Right cardiac atrium (tissue), 5 donors: ENCODE measurements at regions not wholly inside any gene's neighbourhood (a gene's known extent, or its start where the extent isn't known, plus 50 kb on each side); places are given as distances from the start of the nearest gene placed in this dataset.

Experiments used
- ATAC-seq, 2 donors: fragments of 200-7000 bp; cut with Tn5 transposase; one replicate each; pipeline versions ENCODE4 v1.8.0 to v1.9.1; 2020; ENCODE audit warnings: moderate library complexity in 2 of 2, mild to moderate bottlenecking in 1 of 2
- DNase-seq, 3 donors: peaks; one replicate each; pipeline ENCODE4 v3.0.0-alpha.2; 2020
- H3K27ac ChIP-seq: one replicate; pipeline ENCODE4 v1.5.1; 2013; ENCODE audit warnings: mild to moderate bottlenecking, low read length, control low read depth, moderate library complexity
- H3K27me3 ChIP-seq: one replicate; pipeline ENCODE4 v1.6.1; 2013; ENCODE audit not compliant: control insufficient read depth, insufficient read depth
- H3K4me1 ChIP-seq: one replicate; pipeline ENCODE4 v1.6.1; 2013; ENCODE audit warnings: low read length; ENCODE audit not compliant: control insufficient read depth, insufficient read depth
- H3K4me3 ChIP-seq: one replicate; pipeline ENCODE4 v1.5.1; 2013; ENCODE audit warnings: low read length, control low read depth
- H3K9me3 ChIP-seq: one replicate; pipeline ENCODE4 v1.6.1; 2013; ENCODE audit warnings: low read length; ENCODE audit not compliant: control insufficient read depth
- WGBS: extraction: QIAGEN DNeasy Blood & Tissue Kit; methylation state at CpG from one replicate; pipeline ENCODE4 v1.1.7; 2013; 5-methylcytosine and 5-hydroxymethylcytosine counted together
- intact Hi-C, 4 donors: fragments of 100-400 bp; cut with DNase I; formaldehyde crosslinking; loops; one replicate each; pipeline versions ENCODE4 v1.11.0 to v1.14.0; 2022 to 2023
- donor health status: healthy with polysubstance abuse.
- donor health status: DM: no; HTN: yes; CAD: no.
- donor health status: DM: no; HTN: no; CAD: no.
- donor health status: DM: no; HTN: yes; CAD: no; lungs with severe emphysema.
- donor health status: DM: yes; HTN: yes; CAD: no.

- Histone ChIP-seq H3K4me3 (no peak overlapping the region), H3K9me3 (no peaks in the 10 kb centered on the region), H3K27me3 (no peaks in the 10 kb centered on the region), H3K4me1 (no peaks in the 10 kb centered on the region), H3K27ac (no peak overlapping the region)
- intact Hi-C loops = no loop called here
- ATAC-seq = no peak
- no peak for DNase-seq
- WGBS = 95% methylated on average over 5 of the region's 5 CpGs
Observed at GRCh38 chr21:27189870-27190269, 223.0 kb upstream of the ADAMTS5 start.

- ATAC-seq (no peak), DNase-seq (no peak)
- intact Hi-C loops = no loop called here
- no peaks in the 10 kb centered on the region for H3K27me3 ChIP-seq
- no peaks in the 10 kb centered on the region for H3K4me1 ChIP-seq
- no peak overlapping the region for H3K27ac ChIP-seq
- no peak overlapping the region for H3K4me3 ChIP-seq
- no peaks in the 10 kb centered on the region for H3K9me3 ChIP-seq
Observed at GRCh38 chr21:27173053-27173452, 206.2 kb upstream of the ADAMTS5 start.

- peak in 1 of 3 donors; percentile 36 for DNase-seq
- WGBS = 68% methylated on average over 1 of the region's 1 CpG
- no peaks in the 10 kb centered on the region for H3K4me1 ChIP-seq
- intact Hi-C loops = no loop called here
- H3K4me3 ChIP-seq = no peak overlapping the region
- H3K9me3 ChIP-seq = no peaks in the 10 kb centered on the region
- no peaks in the 10 kb centered on the region for H3K27me3 ChIP-seq
- ATAC-seq = peak; percentile 59 to 85
- H3K27ac ChIP-seq = no peak overlapping the region
Observed at GRCh38 chr21:27171707-27172106, 204.8 kb upstream of the ADAMTS5 start.

- ATAC-seq = no peak
- 46% methylated on average over 2 of the region's 2 CpGs for WGBS
- Histone ChIP-seq H3K4me3 (no peak overlapping the region), H3K9me3 (no peaks in the 10 kb centered on the region), H3K27ac (no peak overlapping the region), H3K27me3 (no peaks in the 10 kb centered on the region), H3K4me1 (no peaks in the 10 kb centered on the region)
- intact Hi-C loops = no loop called here
- no peak for DNase-seq
Observed at GRCh38 chr21:27168084-27168483, 201.2 kb upstream of the ADAMTS5 start.

- no peaks in the 10 kb centered on the region for H3K9me3 ChIP-seq
Observed at GRCh38 chr21:27164208-27165177, 197.6 kb upstream of the ADAMTS5 start.

GRCh38 chr21:27158967-27159366, 192.1 kb upstream of the ADAMTS5 start:
- Histone ChIP-seq H3K27me3 (no peaks in the 10 kb centered on the region), H3K4me3 (no peak overlapping the region), H3K4me1 (no peaks in the 10 kb centered on the region), H3K9me3 (no peaks in the 10 kb centered on the region), H3K27ac (no peak overlapping the region)
- 28% methylated on average over 6 of the region's 6 CpGs for WGBS
- intact Hi-C loops = no loop called here
- ATAC-seq = peak in 1 of 2 donors; percentile 31
- no peak for DNase-seq

More at GRCh38 chr21:27164208-27165177, 197.6 kb upstream of the ADAMTS5 start:
- intact Hi-C loops = no loop called here
- Histone ChIP-seq H3K4me3 (no peak overlapping the region), H3K4me1 (no peaks in the 10 kb centered on the region), H3K27me3 (no peaks in the 10 kb centered on the region), H3K27ac (no peak overlapping the region)
- no peak for ATAC-seq
- 86% methylated on average over 7 of the region's 7 CpGs for WGBS
- DNase-seq = no peak

GRCh38 chr21:27157097-27157496, 190.2 kb upstream of the ADAMTS5 start:
- no peak for ATAC-seq
- intact Hi-C loops = no loop called here
- no peak overlapping the region for H3K27ac ChIP-seq

GRCh38 chr21:27156666-27157065, 189.8 kb upstream of the ADAMTS5 start:
- H3K9me3 ChIP-seq = no peaks in the 10 kb centered on the region
- no peaks in the 10 kb centered on the region for H3K4me1 ChIP-seq
- no peaks in the 10 kb centered on the region for H3K27me3 ChIP-seq
- no peak overlapping the region for H3K4me3 ChIP-seq
- WGBS = 98% methylated on average over 1 of the region's 1 CpG
- DNase-seq = no peak
- H3K27ac ChIP-seq = no peak overlapping the region
- intact Hi-C loops = no loop called here
- no peak for ATAC-seq

More at GRCh38 chr21:27157097-27157496, 190.2 kb upstream of the ADAMTS5 start:
- H3K27me3 ChIP-seq = no peaks in the 10 kb centered on the region
- H3K4me3 ChIP-seq = no peak overlapping the region
- no peaks in the 10 kb centered on the region for H3K4me1 ChIP-seq
- H3K9me3 ChIP-seq = no peaks in the 10 kb centered on the region
- DNase-seq = no peak
- 80% methylated on average over 7 of the region's 7 CpGs for whole genome bisulfite sequencing

GRCh38 chr21:27155130-27155500, 188.2 kb upstream of the ADAMTS5 start:
- Histone ChIP-seq H3K4me1 (no peaks in the 10 kb centered on the region), H3K4me3 (no peak overlapping the region), H3K27ac (no peak overlapping the region), H3K27me3 (no peaks in the 10 kb centered on the region), H3K9me3 (no peaks in the 10 kb centered on the region)
- WGBS = 82% methylated on average over 1 of the region's 1 CpG
- ATAC-seq (no peak), DNase-seq (no peak)
- intact Hi-C loops = no loop called here

- intact Hi-C loops = no loop called here
Observed at GRCh38 chr21:27154451-27155129, 187.7 kb upstream of the ADAMTS5 start.

GRCh38 chr21:27152996-27153395, 186.1 kb upstream of the ADAMTS5 start:
- Histone ChIP-seq H3K9me3 (no peaks in the 10 kb centered on the region), H3K4me1 (no peaks in the 10 kb centered on the region), H3K27ac (no peak overlapping the region), H3K27me3 (no peaks in the 10 kb centered on the region), H3K4me3 (no peak overlapping the region)
- ATAC-seq (no peak), DNase-seq (no peak)
- intact Hi-C loops = no loop called here

More at GRCh38 chr21:27154451-27155129, 187.7 kb upstream of the ADAMTS5 start:
- H3K27ac ChIP-seq = no peak overlapping the region
- DNase-seq (peak in 2 of 3 donors; percentile 11 to 42), ATAC-seq (peak; percentile 83 to 93)
- H3K27me3 ChIP-seq = no peaks in the 10 kb centered on the region
- H3K4me3 ChIP-seq = no peak overlapping the region
- WGBS = 36% methylated on average over 4 of the region's 4 CpGs
- H3K4me1 ChIP-seq = no peaks in the 10 kb centered on the region
- no peaks in the 10 kb centered on the region for H3K9me3 ChIP-seq
